Esophagus squamous epithelium (tissue), 4 donors: ENCODE measurements at regions not wholly inside any gene's neighbourhood (a gene's known extent, or its start where the extent isn't known, plus 50 kb on each side); places are given as distances from the start of the nearest gene placed in this dataset.

ENCODE experiments used
- CTCF ChIP-seq, 6 experiments: fragments of 450-650 bp in 4 of 6; fragments of 200-600 bp in 2 of 6; sonication (generic) in 2 of 6; IDR thresholded peaks; one replicate each; pipeline ENCODE4 v1.5.1; 2016 to 2019; ENCODE audit warnings: antibody characterized with exemption in 6 of 6, mild to moderate bottlenecking in 4 of 6, moderate library complexity in 4 of 6
- POLR2A ChIP-seq, 4 donors: fragments of 450-650 bp; IDR thresholded peaks; one replicate each; pipeline ENCODE4 v1.6.1; 2017; ENCODE audit warnings: antibody characterized with exemption in 4 of 4, mild to moderate bottlenecking in 4 of 4, moderate library complexity in 3 of 4

- TF ChIP-seq CTCF (IDR thresholded peaks at IDR 0.05) (no peak), POLR2A (IDR thresholded peaks at IDR 0.05) (no peak)
Measured at GRCh38 chr13:80972857-80973478, 632.0 kb upstream of the SPRY2 start.
